ENCODE measurements at regions not wholly inside any gene's neighbourhood (a gene's known extent, or its start where the extent isn't known, plus 50 kb on each side); places are given as distances from the start of the nearest gene placed in this dataset.

DNA sequence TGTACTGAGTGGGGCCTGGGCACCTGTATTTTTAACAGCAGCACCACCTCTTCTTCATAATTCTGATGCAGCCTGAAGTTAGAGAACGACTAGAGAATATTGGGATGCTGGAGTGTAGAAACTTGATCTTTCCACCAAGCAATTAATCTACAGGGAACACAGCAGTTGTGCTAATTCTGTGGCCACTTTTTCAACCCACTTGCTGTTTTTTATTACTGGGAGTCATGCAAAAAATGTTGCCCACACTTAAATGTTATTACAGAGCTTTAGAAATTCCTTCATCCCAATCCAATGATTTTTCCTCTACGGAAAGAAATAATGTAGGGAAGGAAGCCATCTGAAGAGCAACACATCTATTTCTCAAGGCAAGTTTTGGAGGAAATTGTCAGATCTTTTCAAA is 190.9 kb upstream of the TUT7 start:
- no peak for TF ChIP-seq POLR2AphosphoS5 (IDR thresholded peaks at IDR 0.05)
- TF ChIP-seq POLR2A (IDR thresholded peaks at IDR 0.05; ENCODE audit: low read depth): no peak
- no peak for TF ChIP-seq CTCF (IDR thresholded peaks at IDR 0.05)
- no peak for TF ChIP-seq EP300 (IDR thresholded peaks at IDR 0.05)

Data from esophagus muscularis mucosa (tissue), 4 donors.